SK-N-SH (cell line): ENCODE measurements at regions not wholly inside any gene's neighbourhood (a gene's known extent, or its start where the extent isn't known, plus 50 kb on each side); places are given as distances from the start of the nearest gene placed in this dataset.

Source experiments
- CTCF ChIA-PET: fragments of 300-600, 350-600 bp; formaldehyde crosslinking; extraction: SDS; loops from one replicate; lab custom pipeline; 2021; lab: Yijun Ruan, JAX
- POLR2A ChIA-PET: fragments of 350-600 bp; sonication (Branson Sonifier 250); formaldehyde crosslinking; extraction: SDS; loops from one replicate; lab custom pipeline; 2020; ENCODE audit warnings: antibody characterized with exemption, inconsistent platforms; lab: Yijun Ruan, JAX
- DNase-seq: peaks from one replicate; pipeline ENCODE4 v3.0.0; 2012
- H2AFZ ChIP-seq: fragments of 200-600 bp; sonication (generic); 2 replicates; pipeline ENCODE4 v1.8.1; 2016; ENCODE audit warnings: antibody characterized with exemption, mild to moderate bottlenecking, low read depth
- H3F3A ChIP-seq: fragments of 200-600 bp; sonication (generic); replicated peaks from 2 replicates; pipeline ENCODE3; 2016; ENCODE audit warnings: antibody characterized with exemption, mild to moderate bottlenecking; ENCODE audit not compliant: insufficient read depth
- H3K27ac ChIP-seq, 2 experiments: fragments of 200-500 bp in 1 of 2; fragments of 200-600 bp in 1 of 2; sonication (Bioruptor generic) in 1 of 2; sonication (generic), shearing (Covaris generic) in 1 of 2; 2 replicates each; pipeline versions ENCODE4 v1.5.1 to v1.6.1; 2014 to 2016; ENCODE audit warnings: low read depth in 2 of 2, inconsistent platforms in 1 of 2, low read length in 1 of 2, mild to moderate bottlenecking in 1 of 2, mixed read lengths in 1 of 2
- H3K27me3 ChIP-seq: fragments of 200-600 bp; sonication (generic), shearing (Covaris generic); 2 replicates; pipeline ENCODE4 v1.6.1; 2016; ENCODE audit warnings: mixed run types; ENCODE audit not compliant: insufficient read depth
- H3K36me3 ChIP-seq, 2 experiments: fragments of 200-500 bp in 1 of 2; fragments of 200-600 bp in 1 of 2; sonication (Bioruptor generic) in 1 of 2; sonication (generic) in 1 of 2; replicated peaks in 1 of 2; 2 replicates each; pipeline versions ENCODE3 to v1.5.1; 2014 to 2016; ENCODE audit warnings: low read length in 1 of 2, mild to moderate bottlenecking in 1 of 2; ENCODE audit not compliant: insufficient read depth in 2 of 2, control insufficient read depth in 1 of 2
- H3K4me1 ChIP-seq, 2 experiments: fragments of 200-500 bp in 1 of 2; fragments of 200-600 bp in 1 of 2; sonication (Bioruptor generic) in 1 of 2; sonication (generic), shearing (Covaris generic) in 1 of 2; 2 replicates each; pipeline versions ENCODE4 v1.5.1 to v1.6.1; 2014 to 2016; ENCODE audit warnings: low read depth in 1 of 2, low read length in 1 of 2, mixed run types in 1 of 2; ENCODE audit not compliant: insufficient read depth in 2 of 2, control insufficient read depth in 1 of 2
- H3K4me2 ChIP-seq: fragments of 200-600 bp; sonication (generic), shearing (Covaris generic); 2 replicates; pipeline ENCODE4 v1.6.1; 2017; ENCODE audit warnings: mixed run types
- H3K4me3 ChIP-seq, 2 experiments: fragments of 200-500 bp in 1 of 2; fragments of 200-600 bp in 1 of 2; sonication (Bioruptor generic) in 1 of 2; sonication (generic), shearing (Covaris generic) in 1 of 2; 2 replicates each; pipeline versions ENCODE4 v1.5.1 to v1.8.1; 2014 to 2016; ENCODE audit warnings: low read depth in 2 of 2, inconsistent platforms in 1 of 2, low read length in 1 of 2, mild to moderate bottlenecking in 1 of 2, mixed read lengths in 1 of 2, moderate library complexity in 1 of 2
- H3K79me2 ChIP-seq: fragments of 200-600 bp; sonication (generic); 2 replicates; pipeline ENCODE4 v1.8.1; 2017; ENCODE audit warnings: mild to moderate bottlenecking; ENCODE audit not compliant: insufficient read depth
- H3K9ac ChIP-seq: fragments of 200-600 bp; sonication (generic); 2 replicates; pipeline ENCODE4 v1.6.1; 2017; ENCODE audit warnings: mixed run types
- H3K9me2 ChIP-seq: fragments of 200-600 bp; sonication (generic); 2 replicates; pipeline ENCODE4 v1.6.1; 2017; ENCODE audit warnings: mixed run types
- H3K9me3 ChIP-seq: fragments of 200-600 bp; sonication (generic); 2 replicates; pipeline ENCODE4 v1.6.1; 2017; ENCODE audit warnings: mixed run types, mild to moderate bottlenecking, moderate library complexity
- H4K20me1 ChIP-seq: fragments of 200-600 bp; sonication (generic); 2 replicates; pipeline ENCODE4 v1.6.1; 2017; ENCODE audit warnings: mild to moderate bottlenecking, mixed run types; ENCODE audit not compliant: insufficient read depth
- CTCF ChIP-seq: fragments of 200-600 bp; sonication (generic); IDR thresholded peaks from 2 replicates; pipeline ENCODE4 v1.6.1; 2017; ENCODE audit warnings: antibody characterized with exemption, mild to moderate bottlenecking, moderate library complexity
- EP300 ChIP-seq, 2 experiments: IDR thresholded peaks; 2 replicates each; pipeline versions ENCODE4 v1.4.0 to v1.6.1; 2012; ENCODE audit warnings: borderline replicate concordance in 1 of 2, low read depth in 1 of 2, low read length in 1 of 2
- MXI1 ChIP-seq: IDR thresholded peaks from 2 replicates; pipeline ENCODE4 v1.6.1; 2012; ENCODE audit warnings: mild to moderate bottlenecking, low read depth, low read length, improper control_type of control experiment
- NRF1 ChIP-seq: IDR thresholded peaks from 2 replicates; pipeline ENCODE4 v1.6.1; 2012; ENCODE audit warnings: low read depth, mild to moderate bottlenecking, low read length
- PBX3 ChIP-seq: IDR thresholded peaks from 2 replicates; pipeline ENCODE4; 2012
- RAD21 ChIP-seq: IDR thresholded peaks from 2 replicates; pipeline ENCODE4 v1.6.1; 2012; ENCODE audit warnings: mild to moderate bottlenecking, low read length
- SIN3A ChIP-seq: IDR thresholded peaks from 2 replicates; pipeline ENCODE4 v1.6.1; 2012; ENCODE audit warnings: low read depth, mild to moderate bottlenecking, low read length, moderate library complexity, borderline replicate concordance
- SMC3 ChIP-seq: IDR thresholded peaks from 2 replicates; pipeline ENCODE4 v1.6.1; 2012; ENCODE audit warnings: low read depth, low read length, improper control_type of control experiment
- TAF1 ChIP-seq: IDR thresholded peaks from 2 replicates; pipeline ENCODE4 v1.6.1; 2012; ENCODE audit warnings: low read depth, mild to moderate bottlenecking, low read length, moderate library complexity, borderline replicate concordance
- WGBS: methylation state at CpG from one replicate; pipeline ENCODE4 v1.1.6; 2017; ENCODE audit warnings: low lambda C conversion rate; 5-methylcytosine and 5-hydroxymethylcytosine counted together

DNA sequence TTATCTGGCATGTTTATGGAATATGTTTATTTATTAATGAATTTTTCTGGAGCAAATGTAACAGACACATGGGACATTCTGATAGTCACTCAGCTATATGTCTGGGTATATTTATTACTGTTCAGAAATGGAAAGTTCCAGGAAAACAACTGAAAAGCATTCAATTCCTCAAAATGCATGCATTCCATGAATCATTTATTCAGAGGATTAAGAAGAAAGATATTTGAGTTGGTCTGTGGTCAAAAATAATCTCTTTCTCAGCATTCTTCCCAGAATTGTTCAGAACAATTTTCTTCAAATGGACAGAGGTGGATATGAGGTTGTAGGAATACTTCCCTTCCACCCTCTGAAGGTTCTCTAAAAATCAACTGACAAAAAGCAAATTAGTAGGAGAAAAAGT, 97.6 kb upstream of the ITGB1 start:
- Histone ChIP-seq H3F3A (no peaks in the 10 kb centered on the region), H3K9me2 (no peaks in the 10 kb centered on the region), H3K4me1 (peaks cover 0 to 6% of the 10 kb centered on the region in 2 experiments; a peak in 1 of 4 replicates), H3K27ac (peak overlapping the region in 1 of 2 experiments; percentile 41; a peak in 1 of 4 replicates), H3K79me2 (no peaks in the 10 kb centered on the region), H2AFZ (no peak overlapping the region), H3K36me3 (no peaks in the 10 kb centered on the region), H4K20me1 (no peaks in the 10 kb centered on the region), H3K9ac (no peak overlapping the region), H3K27me3 (no peaks in the 10 kb centered on the region), H3K9me3 (no peaks in the 10 kb centered on the region), H3K4me2 (no peak overlapping the region), H3K4me3 (no peak overlapping the region)
- POLR2A ChIA-PET = no interaction called here
- 0 out of 2 replicates have a peak, but pooled peaks have one; percentile 10 for TF ChIP-seq PBX3
- TF ChIP-seq CTCF = no peak
- peak in 1 of 2 experiments; percentile 32; a peak in 1 of 4 replicates for TF ChIP-seq EP300 (IDR thresholded peaks at IDR 0.05; ENCODE audit: borderline replicate concordance in 1 of 2, low read depth in 1 of 2, low read length in 1 of 2)
- CTCF ChIA-PET = no interaction called here
- no peak for DNase-seq

- no peak overlapping the region for H3K4me3 ChIP-seq
- H3K27me3 ChIP-seq = no peaks in the 10 kb centered on the region
- peaks cover 0 to 6% of the 10 kb centered on the region in 2 experiments; a peak in 1 of 4 replicates for H3K4me1 ChIP-seq
- TF ChIP-seq SMC3 = no peak
- TF ChIP-seq EP300 (IDR thresholded peaks at IDR 0.05; ENCODE audit: borderline replicate concordance in 1 of 2, low read depth in 1 of 2, low read length in 1 of 2) = no peak
- no peak for TF ChIP-seq TAF1
- TF ChIP-seq RAD21 = no peak
- no peak for TF ChIP-seq MXI1
- TF ChIP-seq SIN3A = no peak
- no peak for TF ChIP-seq NRF1
- no peak overlapping the region; the same call in 1 of the 2 replicates for H2AFZ ChIP-seq
- no peaks in the 10 kb centered on the region for H4K20me1 ChIP-seq
- H3K9me3 ChIP-seq = no peaks in the 10 kb centered on the region
- 0 out of 2 replicates have a peak overlapping the region, but pooled peaks have one; percentile 18 for H3K4me2 ChIP-seq
- no peaks in the 10 kb centered on the region for H3K36me3 ChIP-seq
- no peak overlapping the region for H3K27ac ChIP-seq
- no peak for DNase-seq
- H3F3A ChIP-seq = no peaks in the 10 kb centered on the region
- no peaks in the 10 kb centered on the region for H3K79me2 ChIP-seq
- no peak overlapping the region for H3K9ac ChIP-seq
- ChIA-PET CTCF (no interaction called here), POLR2A (no interaction called here)
- 73% methylated on average over 9 of the region's 9 CpGs for WGBS
- H3K9me2 ChIP-seq = no peaks in the 10 kb centered on the region
Measured at GRCh38 chr10:33052915-33053810, 95.1 kb upstream of the ITGB1 start.
